ENCODE measurements at regions not wholly inside any gene's neighbourhood (a gene's known extent, or its start where the extent isn't known, plus 50 kb on each side); places are given as distances from the start of the nearest gene placed in this dataset.

DNA sequence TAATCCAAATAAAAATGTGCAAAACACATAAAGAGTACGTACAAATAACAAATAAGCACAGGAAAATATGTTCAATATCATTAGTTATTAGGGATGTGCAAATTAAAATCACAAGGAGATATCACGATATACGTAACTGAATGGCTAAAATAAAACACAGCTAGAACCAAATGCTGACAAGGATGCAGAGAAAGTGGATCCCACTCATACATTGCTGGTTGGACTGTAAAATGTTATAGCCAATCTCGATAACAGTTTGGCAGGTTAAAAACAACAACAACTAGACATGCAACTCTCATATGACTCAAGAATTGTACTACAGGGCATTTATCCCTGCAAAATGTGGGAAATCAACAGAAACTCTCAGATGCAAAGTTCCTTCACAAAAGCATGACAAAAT is 553.9 kb downstream of the ADCYAP1 start:
- H3K27me3 ChIP-seq (ENCODE audit: control insufficient read depth in 4 of 4, insufficient read depth in 4 of 4, low read length in 3 of 4): no peaks in the 10 kb centered on the region
- TF ChIP-seq, protein P1, sequence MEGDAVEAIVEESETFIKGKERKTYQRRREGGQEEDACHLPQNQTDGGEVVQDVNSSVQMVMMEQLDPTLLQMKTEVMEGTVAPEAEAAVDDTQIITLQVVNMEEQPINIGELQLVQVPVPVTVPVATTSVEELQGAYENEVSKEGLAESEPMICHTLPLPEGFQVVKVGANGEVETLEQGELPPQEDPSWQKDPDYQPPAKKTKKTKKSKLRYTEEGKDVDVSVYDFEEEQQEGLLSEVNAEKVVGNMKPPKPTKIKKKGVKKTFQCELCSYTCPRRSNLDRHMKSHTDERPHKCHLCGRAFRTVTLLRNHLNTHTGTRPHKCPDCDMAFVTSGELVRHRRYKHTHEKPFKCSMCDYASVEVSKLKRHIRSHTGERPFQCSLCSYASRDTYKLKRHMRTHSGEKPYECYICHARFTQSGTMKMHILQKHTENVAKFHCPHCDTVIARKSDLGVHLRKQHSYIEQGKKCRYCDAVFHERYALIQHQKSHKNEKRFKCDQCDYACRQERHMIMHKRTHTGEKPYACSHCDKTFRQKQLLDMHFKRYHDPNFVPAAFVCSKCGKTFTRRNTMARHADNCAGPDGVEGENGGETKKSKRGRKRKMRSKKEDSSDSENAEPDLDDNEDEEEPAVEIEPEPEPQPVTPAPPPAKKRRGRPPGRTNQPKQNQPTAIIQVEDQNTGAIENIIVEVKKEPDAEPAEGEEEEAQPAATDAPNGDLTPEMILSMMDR (IDR thresholded peaks at IDR 0.05; ENCODE audit: low read depth, low read length, missing input control): no peak
- TF ChIP-seq SP1 (IDR thresholded peaks at IDR 0.05) (no peak), YY1 (IDR thresholded peaks at IDR 0.05) (no peak), HNF4G (IDR thresholded peaks at IDR 0.05) (no peak), HNF4A (conservative IDR thresholded peaks at IDR 0.05) (no peak), EGR1 (IDR thresholded peaks at IDR 0.05; ENCODE audit: low read depth in 2 of 2) (no peak), GABPA (IDR thresholded peaks at IDR 0.05 in 1 of 2, conservative IDR thresholded peaks at IDR 0.05 in 1 of 2) (no peak), NR2F2 (IDR thresholded peaks at IDR 0.05) (no peak), FOXA2 (IDR thresholded peaks at IDR 0.05) (no peak), RAD21 (IDR thresholded peaks at IDR 0.05) (no peak), FOXA1 (IDR thresholded peaks at IDR 0.05) (no peak), RXRA (IDR thresholded peaks at IDR 0.05) (no peak), TAF1 (conservative IDR thresholded peaks at IDR 0.05) (no peak), JUND (IDR thresholded peaks at IDR 0.05) (no peak)
- TF ChIP-seq, protein P2, sequence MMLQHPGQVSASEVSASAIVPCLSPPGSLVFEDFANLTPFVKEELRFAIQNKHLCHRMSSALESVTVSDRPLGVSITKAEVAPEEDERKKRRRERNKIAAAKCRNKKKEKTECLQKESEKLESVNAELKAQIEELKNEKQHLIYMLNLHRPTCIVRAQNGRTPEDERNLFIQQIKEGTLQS (IDR thresholded peaks at IDR 0.05): no peak
- TF ChIP-seq, protein P3, sequence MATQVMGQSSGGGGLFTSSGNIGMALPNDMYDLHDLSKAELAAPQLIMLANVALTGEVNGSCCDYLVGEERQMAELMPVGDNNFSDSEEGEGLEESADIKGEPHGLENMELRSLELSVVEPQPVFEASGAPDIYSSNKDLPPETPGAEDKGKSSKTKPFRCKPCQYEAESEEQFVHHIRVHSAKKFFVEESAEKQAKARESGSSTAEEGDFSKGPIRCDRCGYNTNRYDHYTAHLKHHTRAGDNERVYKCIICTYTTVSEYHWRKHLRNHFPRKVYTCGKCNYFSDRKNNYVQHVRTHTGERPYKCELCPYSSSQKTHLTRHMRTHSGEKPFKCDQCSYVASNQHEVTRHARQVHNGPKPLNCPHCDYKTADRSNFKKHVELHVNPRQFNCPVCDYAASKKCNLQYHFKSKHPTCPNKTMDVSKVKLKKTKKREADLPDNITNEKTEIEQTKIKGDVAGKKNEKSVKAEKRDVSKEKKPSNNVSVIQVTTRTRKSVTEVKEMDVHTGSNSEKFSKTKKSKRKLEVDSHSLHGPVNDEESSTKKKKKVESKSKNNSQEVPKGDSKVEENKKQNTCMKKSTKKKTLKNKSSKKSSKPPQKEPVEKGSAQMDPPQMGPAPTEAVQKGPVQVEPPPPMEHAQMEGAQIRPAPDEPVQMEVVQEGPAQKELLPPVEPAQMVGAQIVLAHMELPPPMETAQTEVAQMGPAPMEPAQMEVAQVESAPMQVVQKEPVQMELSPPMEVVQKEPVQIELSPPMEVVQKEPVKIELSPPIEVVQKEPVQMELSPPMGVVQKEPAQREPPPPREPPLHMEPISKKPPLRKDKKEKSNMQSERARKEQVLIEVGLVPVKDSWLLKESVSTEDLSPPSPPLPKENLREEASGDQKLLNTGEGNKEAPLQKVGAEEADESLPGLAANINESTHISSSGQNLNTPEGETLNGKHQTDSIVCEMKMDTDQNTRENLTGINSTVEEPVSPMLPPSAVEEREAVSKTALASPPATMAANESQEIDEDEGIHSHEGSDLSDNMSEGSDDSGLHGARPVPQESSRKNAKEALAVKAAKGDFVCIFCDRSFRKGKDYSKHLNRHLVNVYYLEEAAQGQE (IDR thresholded peaks at IDR 0.05): no peak
- TF ChIP-seq, protein P4, sequence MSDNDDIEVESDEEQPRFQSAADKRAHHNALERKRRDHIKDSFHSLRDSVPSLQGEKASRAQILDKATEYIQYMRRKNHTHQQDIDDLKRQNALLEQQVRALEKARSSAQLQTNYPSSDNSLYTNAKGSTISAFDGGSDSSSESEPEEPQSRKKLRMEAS (IDR thresholded peaks at IDR 0.05): no peak
- TF ChIP-seq, protein P5, sequence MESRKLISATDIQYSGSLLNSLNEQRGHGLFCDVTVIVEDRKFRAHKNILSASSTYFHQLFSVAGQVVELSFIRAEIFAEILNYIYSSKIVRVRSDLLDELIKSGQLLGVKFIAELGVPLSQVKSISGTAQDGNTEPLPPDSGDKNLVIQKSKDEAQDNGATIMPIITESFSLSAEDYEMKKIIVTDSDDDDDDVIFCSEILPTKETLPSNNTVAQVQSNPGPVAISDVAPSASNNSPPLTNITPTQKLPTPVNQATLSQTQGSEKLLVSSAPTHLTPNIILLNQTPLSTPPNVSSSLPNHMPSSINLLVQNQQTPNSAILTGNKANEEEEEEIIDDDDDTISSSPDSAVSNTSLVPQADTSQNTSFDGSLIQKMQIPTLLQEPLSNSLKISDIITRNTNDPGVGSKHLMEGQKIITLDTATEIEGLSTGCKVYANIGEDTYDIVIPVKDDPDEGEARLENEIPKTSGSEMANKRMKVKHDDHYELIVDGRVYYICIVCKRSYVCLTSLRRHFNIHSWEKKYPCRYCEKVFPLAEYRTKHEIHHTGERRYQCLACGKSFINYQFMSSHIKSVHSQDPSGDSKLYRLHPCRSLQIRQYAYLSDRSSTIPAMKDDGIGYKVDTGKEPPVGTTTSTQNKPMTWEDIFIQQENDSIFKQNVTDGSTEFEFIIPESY (IDR thresholded peaks at IDR 0.05): no peak
- no peak for DNase-seq (ENCODE audit: low spot score)
- no peak overlapping the region for H3K27ac ChIP-seq (ENCODE audit: low read depth in 1 of 2, low read length in 2 of 2)
- H3K4me1 ChIP-seq (ENCODE audit: control insufficient read depth in 4 of 4, insufficient read depth in 4 of 4, low read length in 3 of 4): no peaks in the 10 kb centered on the region
- WGBS: 56% methylated on average over 4 of the region's 4 CpGs
- no peak overlapping the region for H3K9ac ChIP-seq (ENCODE audit: low read depth in 1 of 2, low read length in 2 of 2)
- H3K9me3 ChIP-seq (ENCODE audit: control insufficient read depth in 4 of 4, low read length in 3 of 4): no peaks in the 10 kb centered on the region
- no peaks in the 10 kb centered on the region for H3K36me3 ChIP-seq (ENCODE audit: control insufficient read depth in 4 of 4, insufficient read depth in 3 of 4, low read depth in 1 of 4, low read length in 3 of 4)
- no peak overlapping the region for H3K4me3 ChIP-seq (ENCODE audit: low read depth in 1 of 3, low read length in 3 of 3)
